ENCODE measurements at regions not wholly inside any gene's neighbourhood (a gene's known extent, or its start where the extent isn't known, plus 50 kb on each side); places are given as distances from the start of the nearest gene placed in this dataset.
"Not testable (repeated sequence)": the region's sequence is repeated elsewhere in the genome, so short reads cannot be mapped to it uniquely, and the experiment has no call there.

GRCh38 chr1:229132106-229132443 lies 138.8 kb upstream of the RAB4A start:
- H3K4me1 ChIP-seq, result no peaks in the 10 kb centered on the region
- no peak overlapping the region for H3K27ac ChIP-seq
- H3K9me3 ChIP-seq (ENCODE audit: control insufficient read depth, low read length), result no peaks in the 10 kb centered on the region
- H3K4me3 ChIP-seq (ENCODE audit: low read depth, low read length), result no peak overlapping the region
- H3K9ac ChIP-seq, result no peak overlapping the region
- no peak for TF ChIP-seq CTCF (IDR thresholded peaks at IDR 0.05)
- no peak overlapping the region for H3K4me2 ChIP-seq (ENCODE audit: low read length)
- H2AFZ ChIP-seq, result no peak overlapping the region
- no peaks in the 10 kb centered on the region for H3K79me2 ChIP-seq
- no peaks in the 10 kb centered on the region for H3K27me3 ChIP-seq (ENCODE audit: control insufficient read depth, insufficient read depth, low read length)
- H3K36me3 ChIP-seq (ENCODE audit: control insufficient read depth, insufficient read depth, low read length), result no peaks in the 10 kb centered on the region

- TF ChIP-seq CTCF (IDR thresholded peaks at IDR 0.05), result no peak
- H3K27ac ChIP-seq, result no peak overlapping the region
Observed at GRCh38 chr1:229132706-229133105, 138.2 kb upstream of the RAB4A start.

GRCh38 chr1:229133151-229133550 lies 137.8 kb upstream of the RAB4A start:
- Histone ChIP-seq H3K9ac (no peak overlapping the region), H2AFZ (no peak overlapping the region), H3K9me3 (ENCODE audit: control insufficient read depth, low read length) (no peaks in the 10 kb centered on the region), H3K79me2 (no peaks in the 10 kb centered on the region), H3K27ac (no peak overlapping the region), H3K4me1 (no peaks in the 10 kb centered on the region), H3K36me3 (ENCODE audit: control insufficient read depth, insufficient read depth, low read length) (no peaks in the 10 kb centered on the region), H3K27me3 (ENCODE audit: control insufficient read depth, insufficient read depth, low read length) (no peaks in the 10 kb centered on the region), H3K4me2 (ENCODE audit: low read length) (no peak overlapping the region), H3K4me3 (ENCODE audit: low read depth, low read length) (no peak overlapping the region)
- no peak for TF ChIP-seq CTCF (IDR thresholded peaks at IDR 0.05)

More at GRCh38 chr1:229132706-229133105, 138.2 kb upstream of the RAB4A start:
- H3K36me3 ChIP-seq (ENCODE audit: control insufficient read depth, insufficient read depth, low read length), result no peaks in the 10 kb centered on the region
- no peak overlapping the region for H3K4me3 ChIP-seq (ENCODE audit: low read depth, low read length)
- no peak overlapping the region for H3K9ac ChIP-seq
- no peak overlapping the region for H3K4me2 ChIP-seq (ENCODE audit: low read length)
- H2AFZ ChIP-seq, result no peak overlapping the region
- no peaks in the 10 kb centered on the region for H3K4me1 ChIP-seq
- no peaks in the 10 kb centered on the region for H3K27me3 ChIP-seq (ENCODE audit: control insufficient read depth, insufficient read depth, low read length)
- no peaks in the 10 kb centered on the region for H3K79me2 ChIP-seq
- H3K9me3 ChIP-seq (ENCODE audit: control insufficient read depth, low read length), result no peaks in the 10 kb centered on the region

GRCh38 chr1:229133811-229134210 lies 137.1 kb upstream of the RAB4A start:
- no peaks in the 10 kb centered on the region for H3K9me3 ChIP-seq (ENCODE audit: control insufficient read depth, low read length)
- H3K4me1 ChIP-seq, result no peaks in the 10 kb centered on the region

GRCh38 chr1:229134381-229135217 lies 136.3 kb upstream of the RAB4A start:
- not testable (repeated sequence) for H3K27me3 ChIP-seq (ENCODE audit: control insufficient read depth, insufficient read depth, low read length); H3K9ac ChIP-seq; H3K27ac ChIP-seq; H3K9me3 ChIP-seq (ENCODE audit: control insufficient read depth, low read length); H3K4me2 ChIP-seq (ENCODE audit: low read length); H3K4me1 ChIP-seq; H3K36me3 ChIP-seq (ENCODE audit: control insufficient read depth, insufficient read depth, low read length); H3K79me2 ChIP-seq; H2AFZ ChIP-seq; H3K4me3 ChIP-seq (ENCODE audit: low read depth, low read length)

More at GRCh38 chr1:229133811-229134210, 137.1 kb upstream of the RAB4A start:
- H3K27ac ChIP-seq, result no peak overlapping the region
- no peak overlapping the region for H3K4me2 ChIP-seq (ENCODE audit: low read length)
- no peak overlapping the region for H3K9ac ChIP-seq
- H3K79me2 ChIP-seq, result no peaks in the 10 kb centered on the region
- no peak overlapping the region for H3K4me3 ChIP-seq (ENCODE audit: low read depth, low read length)
- H3K27me3 ChIP-seq (ENCODE audit: control insufficient read depth, insufficient read depth, low read length), result no peaks in the 10 kb centered on the region
- no peak for TF ChIP-seq CTCF (IDR thresholded peaks at IDR 0.05)
- H2AFZ ChIP-seq, result no peak overlapping the region
- H3K36me3 ChIP-seq (ENCODE audit: control insufficient read depth, insufficient read depth, low read length), result no peaks in the 10 kb centered on the region

All from parathyroid adenoma (tissue), 2 donors.